ENCODE measurements at regions not wholly inside any gene's neighbourhood (a gene's known extent, or its start where the extent isn't known, plus 50 kb on each side); places are given as distances from the start of the nearest gene placed in this dataset.

GRCh38 chr2:139492131-139492680 lies 712.0 kb upstream of the NXPH2 start:
- TF ChIP-seq POLR2A (IDR thresholded peaks at IDR 0.05): no peak
- no peak for TF ChIP-seq CTCF (IDR thresholded peaks at IDR 0.05)
